Activated B cell treated with CpG ODN at 0.5 μM for 24 hours (primary cell): ENCODE measurements at regions not wholly inside any gene's neighbourhood (a gene's known extent, or its start where the extent isn't known, plus 50 kb on each side); places are given as distances from the start of the nearest gene placed in this dataset.

Source experiments
- ATAC-seq: fragments of 200-7000 bp; cut with Tn5 transposase; one replicate; pipeline ENCODE4 v1.10.0; 2021; ENCODE audit warnings: low read depth, mild to moderate bottlenecking, moderate library complexity
- CTCF ChIA-PET: fragments of 350-600 bp; sonication (Branson Sonifier 250); formaldehyde crosslinking; loops from one replicate; lab custom pipeline; 2021; ENCODE audit warnings: antibody characterized with exemption; lab: Charles Lee
- POLR2A ChIA-PET: fragments of 350-600 bp; sonication (Branson Sonifier 250); formaldehyde crosslinking; loops from one replicate; lab custom pipeline; 2021; ENCODE audit warnings: antibody characterized with exemption; lab: Charles Lee
- DNase-seq: peaks from one replicate; pipeline ENCODE4 v3.0.0; 2022
- H3K27ac Mint-ChIP-seq: one replicate; pipeline ENCODE4 v1.8.0; 2020; ENCODE audit warnings: mixed read lengths
- H3K27me3 Mint-ChIP-seq: one replicate; pipeline ENCODE4 v1.8.0; 2021; ENCODE audit warnings: mixed read lengths
- H3K36me3 Mint-ChIP-seq: one replicate; pipeline ENCODE4 v1.8.0; 2021; ENCODE audit warnings: low read depth, mixed read lengths
- H3K4me1 Mint-ChIP-seq: one replicate; pipeline ENCODE4 v1.8.0; 2021; ENCODE audit warnings: mixed read lengths
- H3K4me3 Mint-ChIP-seq: one replicate; pipeline ENCODE4 v1.8.0; 2020; ENCODE audit warnings: mild to moderate bottlenecking, mixed read lengths
- H3K9me3 Mint-ChIP-seq: one replicate; pipeline ENCODE4 v1.8.0; 2020; ENCODE audit warnings: mixed read lengths
- CTCF ChIP-seq: fragments of 200-600 bp; IDR thresholded peaks from one replicate; pipeline ENCODE4 v1.8.0; 2022; ENCODE audit warnings: antibody characterized with exemption, mild to moderate bottlenecking
- intact Hi-C: fragments of 100-400 bp; cut with micrococcal nuclease; formaldehyde crosslinking; loops from one replicate; pipeline ENCODE4 v1.15.1; 2024

- Mint-ChIP-seq H3K27ac (no peak overlapping the region), H3K4me3 (no peak overlapping the region), H3K9me3 (peaks cover 2% of the 10 kb centered on the region), H3K4me1 (no peaks in the 10 kb centered on the region), H3K27me3 (no peaks in the 10 kb centered on the region), H3K36me3 (no peaks in the 10 kb centered on the region)
- POLR2A ChIA-PET: no interaction called here
- DNase-seq (no peak), ATAC-seq (no peak)
- TF ChIP-seq CTCF: no peak
- CTCF ChIA-PET: no interaction called here
- intact Hi-C loops: no loop called here
Observed at GRCh38 chr4:28976369-28976768, 1743.8 kb upstream of the PCDH7 start.

GRCh38 chr4:29002151-29002550 lies 1718.0 kb upstream of the PCDH7 start:
- ATAC-seq (no peak), DNase-seq (no peak)
- ChIA-PET CTCF (no interaction called here), POLR2A (no interaction called here)
- H3K36me3 Mint-ChIP-seq: no peaks in the 10 kb centered on the region
- no peak for TF ChIP-seq CTCF
- H3K4me3 Mint-ChIP-seq: no peak overlapping the region
- H3K4me1 Mint-ChIP-seq: no peaks in the 10 kb centered on the region
- no peak overlapping the region for H3K27ac Mint-ChIP-seq
- intact Hi-C loops: no loop called here
- H3K27me3 Mint-ChIP-seq: no peaks in the 10 kb centered on the region
- H3K9me3 Mint-ChIP-seq: peaks cover 8% of the 10 kb centered on the region

- Mint-ChIP-seq H3K27me3 (no peaks in the 10 kb centered on the region), H3K36me3 (no peaks in the 10 kb centered on the region), H3K9me3 (peaks cover 10% of the 10 kb centered on the region), H3K4me1 (no peaks in the 10 kb centered on the region), H3K4me3 (no peak overlapping the region), H3K27ac (no peak overlapping the region)
- DNase-seq (no peak), ATAC-seq (no peak)
- ChIA-PET POLR2A (no interaction called here), CTCF (no interaction called here)
- TF ChIP-seq CTCF: no peak
- intact Hi-C loops: no loop called here
Observed at GRCh38 chr4:29005838-29006237, 1714.3 kb upstream of the PCDH7 start.

GRCh38 chr4:29009908-29010307 lies 1710.3 kb upstream of the PCDH7 start:
- peaks cover 17% of the 10 kb centered on the region for H3K9me3 Mint-ChIP-seq
- H3K36me3 Mint-ChIP-seq: no peaks in the 10 kb centered on the region
- no peak for TF ChIP-seq CTCF
- H3K27me3 Mint-ChIP-seq: no peaks in the 10 kb centered on the region
- no peak for DNase-seq
- no peak overlapping the region for H3K27ac Mint-ChIP-seq
- intact Hi-C loops: no loop called here
- no peak for ATAC-seq
- ChIA-PET POLR2A (no interaction called here), CTCF (no interaction called here)
- H3K4me1 Mint-ChIP-seq: no peaks in the 10 kb centered on the region
- H3K4me3 Mint-ChIP-seq: no peak overlapping the region

GRCh38 chr4:29013341-29013740 lies 1706.8 kb upstream of the PCDH7 start:
- Mint-ChIP-seq H3K4me3 (no peak overlapping the region), H3K27ac (no peak overlapping the region), H3K36me3 (no peaks in the 10 kb centered on the region), H3K9me3 (peaks cover 11% of the 10 kb centered on the region), H3K4me1 (no peaks in the 10 kb centered on the region), H3K27me3 (no peaks in the 10 kb centered on the region)
- ATAC-seq (no peak), DNase-seq (no peak)
- no peak for TF ChIP-seq CTCF
- POLR2A ChIA-PET: no interaction called here
- intact Hi-C loops: no loop called here
- CTCF ChIA-PET: no interaction called here
